HEK293 (cell line): ENCODE measurements at regions not wholly inside any gene's neighbourhood (a gene's known extent, or its start where the extent isn't known, plus 50 kb on each side); places are given as distances from the start of the nearest gene placed in this dataset.
A peak's percentile ranks its signal among the peaks of the same experiment; 100 is the strongest.

ENCODE experiments used
- CTCF ChIA-PET: fragments of 350-600 bp; formaldehyde crosslinking; extraction: SDS; loops from one replicate; lab custom pipeline; 2021; ENCODE audit warnings: antibody characterized with exemption; lab: Yijun Ruan, JAX
- POLR2A ChIA-PET: fragments of 300-600 bp; formaldehyde crosslinking; extraction: SDS; loops from one replicate; lab custom pipeline; 2020; ENCODE audit warnings: antibody characterized with exemption, inconsistent platforms; lab: Yijun Ruan, JAX
- H3K27ac ChIP-seq: fragments of 200-500 bp; sonication (Bioruptor generic); 2 replicates; pipeline ENCODE4 v1.5.1; 2014; ENCODE audit warnings: low read depth, low read length, control low read depth, inconsistent platforms; ENCODE audit errors: extremely low read depth
- H3K36me3 ChIP-seq, 2 experiments: fragments of 200-500 bp in 1 of 2; sonication (Bioruptor generic) in 1 of 2; 1 replicate in 1 of 2; 2 replicates in 1 of 2; pipeline ENCODE4 v1.5.1; 2014 to 2017; ENCODE audit warnings: inconsistent platforms in 2 of 2, low read length in 2 of 2; ENCODE audit not compliant: control insufficient read depth in 2 of 2, insufficient read depth in 1 of 2
- H3K4me1 ChIP-seq: fragments of 200-500 bp; sonication (Bioruptor generic); 2 replicates; pipeline ENCODE4 v1.5.1; 2014; ENCODE audit warnings: mild to moderate bottlenecking, low read length, inconsistent platforms; ENCODE audit not compliant: control insufficient read depth, insufficient read depth
- H3K4me3 ChIP-seq: 2 replicates; pipeline ENCODE4 v1.5.1; 2011; ENCODE audit warnings: low read depth, mild to moderate bottlenecking, control low read depth, low read length, moderate library complexity
- H3K9me3 ChIP-seq: fragments of 200-500 bp; sonication (Bioruptor generic); 2 replicates; pipeline ENCODE4 v1.5.1; 2014; ENCODE audit warnings: low read depth, low read length, inconsistent platforms; ENCODE audit not compliant: control insufficient read depth, insufficient read depth
- PRDM4 ChIP-seq: fragments of 450-650 bp; formaldehyde crosslinking; IDR thresholded peaks from 2 replicates; pipeline ENCODE4 v1.5.1; 2017; ENCODE audit warnings: missing biosample characterization, missing genetic modification characterization
- SETDB1 ChIP-seq: IDR thresholded peaks from one replicate; pipeline ENCODE4 v1.6.1; 2017; ENCODE audit warnings: mild to moderate bottlenecking, low read length, moderate library complexity, mixed read lengths; ENCODE audit not compliant: insufficient read length
- ZBTB48 ChIP-seq: fragments of 450-650 bp; formaldehyde crosslinking; IDR thresholded peaks from 2 replicates; pipeline ENCODE4 v1.5.1; 2016; ENCODE audit warnings: missing biosample characterization, missing genetic modification characterization
- ZNF146 ChIP-seq: fragments of 450-650 bp; formaldehyde crosslinking; IDR thresholded peaks from 2 replicates; pipeline ENCODE4 v1.5.1; 2016; ENCODE audit warnings: missing biosample characterization, missing genetic modification characterization
- ZNF174 ChIP-seq: fragments of 450-650 bp; formaldehyde crosslinking; IDR thresholded peaks from 2 replicates; pipeline ENCODE4 v1.5.0; 2017; ENCODE audit warnings: missing biosample characterization, mild to moderate bottlenecking, missing genetic modification characterization
- ZNF335 ChIP-seq: fragments of 450-650 bp; formaldehyde crosslinking; conservative IDR thresholded peaks from 2 replicates; pipeline ENCODE4 v1.5.1; 2016; ENCODE audit warnings: missing biosample characterization, missing genetic modification characterization
- ZNF394 ChIP-seq: fragments of 450-650 bp; formaldehyde crosslinking; IDR thresholded peaks from 2 replicates; pipeline ENCODE4 v1.5.1; 2016; ENCODE audit warnings: missing biosample characterization, missing genetic modification characterization, mild to moderate bottlenecking, moderate library complexity, borderline replicate concordance

- no peak for TF ChIP-seq ZNF394
- no peak for TF ChIP-seq ZNF174 (tag by site-specific recombination)
- TF ChIP-seq PRDM4 (tag by site-specific recombination): no peak
- no peak for TF ChIP-seq ZNF146 (tag by site-specific recombination)
- TF ChIP-seq ZBTB48: no peak
Measured at GRCh38 chr17:83028851-83029250, 50.6 kb upstream of the METRNL start (continued).

DNA sequence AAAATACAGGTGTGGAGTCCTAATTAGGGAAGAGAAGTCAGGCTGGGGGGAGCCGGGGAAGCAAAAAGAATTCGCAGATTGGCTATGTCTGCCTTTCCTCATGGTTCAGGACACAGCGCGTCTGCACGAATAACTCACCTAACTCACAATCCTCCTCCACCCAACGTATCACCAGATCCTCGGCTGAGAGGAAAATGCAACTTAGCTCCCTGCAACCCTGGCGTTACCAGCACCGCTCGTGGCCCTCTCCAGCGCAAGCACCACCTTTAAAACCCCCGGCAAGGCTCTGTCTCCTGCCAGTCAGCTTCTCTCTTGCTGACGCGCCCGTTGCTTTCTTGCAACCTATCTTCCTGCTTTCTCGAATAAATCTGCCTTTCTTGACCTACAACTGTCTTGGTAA, 49.8 kb upstream of the METRNL start:
- Histone ChIP-seq H3K4me3 (no peak overlapping the region), H3K9me3 (no peaks in the 10 kb centered on the region), H3K4me1 (no peaks in the 10 kb centered on the region), H3K27ac (no peak overlapping the region), H3K36me3 (peaks cover 0 to 6% of the 10 kb centered on the region in 2 experiments; a peak in 1 of 3 replicates)
- ChIA-PET POLR2A (no interaction called here), CTCF (no interaction called here)
- TF ChIP-seq SETDB1: peak; percentile 15
- no peak for TF ChIP-seq ZNF335
